ENCODE measurements at regions not wholly inside any gene's neighbourhood (a gene's known extent, or its start where the extent isn't known, plus 50 kb on each side); places are given as distances from the start of the nearest gene placed in this dataset.

GRCh38 chr7:155233311-155234157 is 64.1 kb upstream of the INSIG1 start:
- POLR2A ChIA-PET: interaction anchor here (1.2 kb wide), 1 partner anchor 28 kb away, joined by 3 read pairs; no protein-coding TSS in a partner anchor

GRCh38 chr7:155234158-155234492 is 63.6 kb upstream of the INSIG1 start:
- DNase-seq (ENCODE audit: low read depth, low spot score): no peak
- ChIA-PET POLR2A (interaction anchor here (1.2 kb wide), 1 partner anchor 29 kb away, joined by 3 read pairs; no protein-coding TSS in a partner anchor), CTCF (interaction anchor here (0.8 to 1.3 kb wide), 2 partner anchors 9 to 21 kb away, joined by 3 read pairs; no protein-coding TSS in a partner anchor)
- H3K4me3 ChIP-seq (ENCODE audit: low read depth, low read length): no peak overlapping the region
- TF ChIP-seq CTCF (IDR thresholded peaks at IDR 0.05; ENCODE audit: insufficient read depth, low read length, missing control alignments): no peak

More at GRCh38 chr7:155233311-155234157, 64.1 kb upstream of the INSIG1 start:
- no peak for TF ChIP-seq CTCF (IDR thresholded peaks at IDR 0.05; ENCODE audit: insufficient read depth, low read length, missing control alignments)
- CTCF ChIA-PET: interaction anchor here (1.3 kb wide), 1 partner anchor 9 kb away, joined by 3 read pairs; no protein-coding TSS in a partner anchor
- no peak overlapping the region for H3K4me3 ChIP-seq (ENCODE audit: low read depth, low read length)
- DNase-seq (ENCODE audit: low read depth, low spot score): no peak

- POLR2A ChIA-PET: interaction anchor here (1.0 kb wide), 1 partner anchor 64 kb away, joined by 3 read pairs; no protein-coding TSS in a partner anchor
- H3K4me3 ChIP-seq (ENCODE audit: low read depth, low read length): no peak overlapping the region
- TF ChIP-seq CTCF (IDR thresholded peaks at IDR 0.05; ENCODE audit: insufficient read depth, low read length, missing control alignments): no peak
- CTCF ChIA-PET: interaction anchor here (0.8 to 1.3 kb wide), 2 partner anchors 8 to 20 kb away, joined by 3 read pairs; no protein-coding TSS in a partner anchor
- DNase-seq (ENCODE audit: low read depth, low spot score): no peak
Observed at GRCh38 chr7:155234950-155235789, 62.5 kb upstream of the INSIG1 start.

- H3K4me3 ChIP-seq (ENCODE audit: low read depth, low read length): no peak overlapping the region
- POLR2A ChIA-PET: interaction anchor here (0.6 to 1.0 kb wide), 3 partner anchors 21 to 62 kb away, joined by 3 to 4 read pairs (median 3); no protein-coding TSS in a partner anchor
- TF ChIP-seq CTCF (IDR thresholded peaks at IDR 0.05; ENCODE audit: insufficient read depth, low read length, missing control alignments): no peak
- DNase-seq (ENCODE audit: low read depth, low spot score): no peak
- CTCF ChIA-PET: interaction anchor here (1.2 kb wide), 1 partner anchor 109 kb away, joined by 4 read pairs; no protein-coding TSS in a partner anchor
Observed at GRCh38 chr7:155236386-155236785, 61.3 kb upstream of the INSIG1 start.

- CTCF ChIA-PET: interaction anchor here (1.2 kb wide), 1 partner anchor 108 kb away, joined by 4 read pairs; no protein-coding TSS in a partner anchor
- no peak overlapping the region for H3K4me3 ChIP-seq (ENCODE audit: low read depth, low read length)
- POLR2A ChIA-PET: no interaction called here
- TF ChIP-seq CTCF (IDR thresholded peaks at IDR 0.05; ENCODE audit: insufficient read depth, low read length, missing control alignments): no peak
- no peak for DNase-seq (ENCODE audit: low read depth, low spot score)
Observed at GRCh38 chr7:155237297-155237696, 60.4 kb upstream of the INSIG1 start.

Data from AG04449 (cell line).